ENCODE measurements at regions not wholly inside any gene's neighbourhood (a gene's known extent, or its start where the extent isn't known, plus 50 kb on each side); places are given as distances from the start of the nearest gene placed in this dataset. TPM values are rescaled to one million over a fixed set of nuclear protein-coding genes. Genes with fewer than 3 reads are reported as not detected.

Small RNA genes lying in the stretch of these regions (small RNA-seq; reads per million reads assigned to genes)
- gene AC104619.4 (ENCODE audit: low replicate concordance) (not detected), gene RF00026 (ENCODE audit: low replicate concordance) (not detected)
